ENCODE measurements at regions not wholly inside any gene's neighbourhood (a gene's known extent, or its start where the extent isn't known, plus 50 kb on each side); places are given as distances from the start of the nearest gene placed in this dataset.

DNA sequence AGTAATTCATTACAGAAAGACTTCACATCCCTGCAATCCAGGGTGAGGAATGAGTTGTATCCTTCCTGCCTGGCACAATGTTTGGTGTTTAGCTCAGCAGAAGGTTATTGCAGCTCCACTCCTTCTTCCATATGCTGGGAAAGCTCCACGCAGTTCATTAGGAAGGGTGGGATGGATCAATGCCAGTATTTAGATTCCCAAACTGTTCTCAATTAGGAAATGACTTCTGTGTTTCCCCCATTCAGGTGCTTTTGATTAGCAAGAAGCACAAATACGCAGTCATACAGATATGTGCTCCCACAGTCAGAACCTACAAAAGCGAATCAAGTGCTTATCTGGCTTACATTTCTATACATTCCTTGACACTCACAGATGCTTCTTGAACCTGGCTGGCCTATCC is 340.6 kb downstream of the NYAP2 start:
- Histone ChIP-seq H2BK5ac (ENCODE audit: insufficient read length, low read length) (no peak overlapping the region), H3K23me2 (ENCODE audit: insufficient read length, low read depth, low read length, poor library complexity, severe bottlenecking) (no peaks in the 10 kb centered on the region), H3K27ac (ENCODE audit: insufficient read length, low read depth, low read length) (no peak overlapping the region), H4K8ac (replicated peaks; ENCODE audit: insufficient read length, low read depth, low read length) (no peak overlapping the region), H2BK12ac (ENCODE audit: insufficient read length, low read depth, low read length) (no peak overlapping the region), H4K91ac (ENCODE audit: insufficient read length, low read depth, low read length) (no peak overlapping the region), H3K9ac (ENCODE audit: extremely low read depth, insufficient read length, low read length) (no peak overlapping the region), H2BK20ac (ENCODE audit: low read depth, low read length, poor library complexity, severe bottlenecking) (no peak overlapping the region), H4K20me1 (ENCODE audit: control insufficient read depth, insufficient read depth, insufficient read length) (no peaks in the 10 kb centered on the region), H3K4me1 (ENCODE audit: insufficient read depth, low read length) (no peaks in the 10 kb centered on the region), H3K4me2 (ENCODE audit: insufficient read depth, insufficient read length, low read length) (no peak overlapping the region), H2AK5ac (ENCODE audit: insufficient read length, low read length) (no peak overlapping the region), H3K56ac (ENCODE audit: insufficient read length, low read depth, low read length) (no peak overlapping the region), H2BK120ac (ENCODE audit: low read depth, low read length, poor library complexity, severe bottlenecking) (no peak overlapping the region), H3T11ph (ENCODE audit: low read length) (no peak overlapping the region), H2BK15ac (ENCODE audit: low read depth, low read length) (no peak overlapping the region), H4K5ac (ENCODE audit: insufficient read length, low read depth, low read length) (no peak overlapping the region), H3K14ac (ENCODE audit: insufficient read depth, low read length) (no peak overlapping the region), H3K27me3 (ENCODE audit: insufficient read depth, low read length) (no peaks in the 10 kb centered on the region), H3K9me3 (ENCODE audit: control insufficient read depth, low read depth, low read length) (no peaks in the 10 kb centered on the region), H3K79me1 (ENCODE audit: insufficient read depth, low read depth, low read length, poor library complexity, severe bottlenecking) (no peaks in the 10 kb centered on the region), H3K79me2 (ENCODE audit: insufficient read depth, low read length) (no peaks in the 10 kb centered on the region), H3K18ac (ENCODE audit: insufficient read length, low read depth, low read length) (no peak overlapping the region), H3K4ac (ENCODE audit: low read depth, low read length) (no peak overlapping the region), H2AFZ (ENCODE audit: low read length) (no peak overlapping the region), H3K23ac (ENCODE audit: insufficient read length, low read depth, low read length) (no peak overlapping the region)
- peaks cover 6% of the 10 kb centered on the region for H3K27me3 Mint-ChIP-seq (ENCODE audit: low read depth)
- peaks cover 0 to 4% of the 10 kb centered on the region in 2 experiments; a peak in 2 of 5 replicates for H3K9me3 Mint-ChIP-seq
- no peak overlapping the region for H3K27ac Mint-ChIP-seq
- no peak for TF ChIP-seq CTCF (conservative IDR thresholded peaks at IDR 0.05)
- H3K4me1 Mint-ChIP-seq = no peaks in the 10 kb centered on the region
- no peak overlapping the region for H3K4me3 Mint-ChIP-seq
- WGBS (ENCODE audit: extremely low coverage, insufficient read length, low lambda C conversion rate) = no CpG with 5 or more reads among the region's 3 CpGs
- no peaks in the 10 kb centered on the region for H3K36me3 Mint-ChIP-seq (ENCODE audit: insufficient read depth in 1 of 3, low read depth in 3 of 3)
- no peak for DNase-seq

All from H9 (cell line).